PFSK-1 (cell line): ENCODE measurements at regions not wholly inside any gene's neighbourhood (a gene's known extent, or its start where the extent isn't known, plus 50 kb on each side); places are given as distances from the start of the nearest gene placed in this dataset.

Source experiments
- FOXP2 ChIP-seq: optimal IDR thresholded peaks from 2 replicates; pipeline ENCODE3; 2011; ENCODE audit warnings: borderline replicate concordance, control low read depth, inconsistent platforms; ENCODE audit not compliant: insufficient read depth; ENCODE audit errors: extremely low read length, extremely low read depth
- POLR2AphosphoS5 ChIP-seq: IDR thresholded peaks from 2 replicates; pipeline ENCODE4 v1.6.1; 2012; ENCODE audit warnings: low read depth, mild to moderate bottlenecking, control low read depth, low read length, moderate library complexity
- SIN3A ChIP-seq: IDR thresholded peaks from 2 replicates; pipeline ENCODE4 v1.6.1; 2012; ENCODE audit warnings: mild to moderate bottlenecking, low read length, moderate library complexity, borderline replicate concordance; ENCODE audit not compliant: insufficient read depth
- TAF1 ChIP-seq: IDR thresholded peaks from 2 replicates; pipeline ENCODE4 v1.6.1; 2012; ENCODE audit warnings: low read length, control low read depth, borderline replicate concordance; ENCODE audit not compliant: insufficient read depth
- TF ChIP-seq, protein P1 (sequence below), 2 experiments: IDR thresholded peaks; 2 replicates each; pipeline versions ENCODE4 v1.6.1 to v1.8.0; 2011 to 2012; ENCODE audit warnings: low read depth in 2 of 2, low read length in 2 of 2, control low read depth in 1 of 2, inconsistent platforms in 1 of 2, mild to moderate bottlenecking in 1 of 2, moderate library complexity in 1 of 2; ENCODE audit not compliant: insufficient read depth in 1 of 2

DNA sequence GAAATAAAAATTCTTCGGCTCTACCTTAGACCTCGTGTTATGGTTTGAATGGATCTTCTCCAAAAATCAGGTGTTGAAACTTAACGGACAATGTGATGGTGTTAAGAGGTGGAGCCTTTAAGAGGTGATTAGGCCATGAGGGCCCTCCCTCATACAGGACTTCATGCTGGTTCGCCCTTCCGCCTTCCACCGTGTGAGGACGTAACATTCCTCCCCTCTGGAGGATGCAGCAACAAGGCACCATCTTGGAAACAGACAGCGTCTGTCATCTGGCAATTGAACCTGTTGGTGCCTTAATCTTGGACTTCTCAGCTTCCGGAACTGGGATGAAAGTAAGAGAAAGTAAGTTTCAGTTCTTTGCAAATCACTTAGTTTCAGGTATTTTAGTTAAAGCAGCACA lies 126.3 kb upstream of the SPRED2 start:
- TF ChIP-seq SIN3A: no peak
- TF ChIP-seq FOXP2: no peak
- TF ChIP-seq TAF1: no peak
- TF ChIP-seq POLR2AphosphoS5: no peak
- TF ChIP-seq, protein P1, sequence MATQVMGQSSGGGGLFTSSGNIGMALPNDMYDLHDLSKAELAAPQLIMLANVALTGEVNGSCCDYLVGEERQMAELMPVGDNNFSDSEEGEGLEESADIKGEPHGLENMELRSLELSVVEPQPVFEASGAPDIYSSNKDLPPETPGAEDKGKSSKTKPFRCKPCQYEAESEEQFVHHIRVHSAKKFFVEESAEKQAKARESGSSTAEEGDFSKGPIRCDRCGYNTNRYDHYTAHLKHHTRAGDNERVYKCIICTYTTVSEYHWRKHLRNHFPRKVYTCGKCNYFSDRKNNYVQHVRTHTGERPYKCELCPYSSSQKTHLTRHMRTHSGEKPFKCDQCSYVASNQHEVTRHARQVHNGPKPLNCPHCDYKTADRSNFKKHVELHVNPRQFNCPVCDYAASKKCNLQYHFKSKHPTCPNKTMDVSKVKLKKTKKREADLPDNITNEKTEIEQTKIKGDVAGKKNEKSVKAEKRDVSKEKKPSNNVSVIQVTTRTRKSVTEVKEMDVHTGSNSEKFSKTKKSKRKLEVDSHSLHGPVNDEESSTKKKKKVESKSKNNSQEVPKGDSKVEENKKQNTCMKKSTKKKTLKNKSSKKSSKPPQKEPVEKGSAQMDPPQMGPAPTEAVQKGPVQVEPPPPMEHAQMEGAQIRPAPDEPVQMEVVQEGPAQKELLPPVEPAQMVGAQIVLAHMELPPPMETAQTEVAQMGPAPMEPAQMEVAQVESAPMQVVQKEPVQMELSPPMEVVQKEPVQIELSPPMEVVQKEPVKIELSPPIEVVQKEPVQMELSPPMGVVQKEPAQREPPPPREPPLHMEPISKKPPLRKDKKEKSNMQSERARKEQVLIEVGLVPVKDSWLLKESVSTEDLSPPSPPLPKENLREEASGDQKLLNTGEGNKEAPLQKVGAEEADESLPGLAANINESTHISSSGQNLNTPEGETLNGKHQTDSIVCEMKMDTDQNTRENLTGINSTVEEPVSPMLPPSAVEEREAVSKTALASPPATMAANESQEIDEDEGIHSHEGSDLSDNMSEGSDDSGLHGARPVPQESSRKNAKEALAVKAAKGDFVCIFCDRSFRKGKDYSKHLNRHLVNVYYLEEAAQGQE (IDR thresholded peaks at IDR 0.05; ENCODE audit: insufficient read depth in 1 of 2, low read depth in 2 of 2, low read length in 2 of 2): no peak

DNA sequence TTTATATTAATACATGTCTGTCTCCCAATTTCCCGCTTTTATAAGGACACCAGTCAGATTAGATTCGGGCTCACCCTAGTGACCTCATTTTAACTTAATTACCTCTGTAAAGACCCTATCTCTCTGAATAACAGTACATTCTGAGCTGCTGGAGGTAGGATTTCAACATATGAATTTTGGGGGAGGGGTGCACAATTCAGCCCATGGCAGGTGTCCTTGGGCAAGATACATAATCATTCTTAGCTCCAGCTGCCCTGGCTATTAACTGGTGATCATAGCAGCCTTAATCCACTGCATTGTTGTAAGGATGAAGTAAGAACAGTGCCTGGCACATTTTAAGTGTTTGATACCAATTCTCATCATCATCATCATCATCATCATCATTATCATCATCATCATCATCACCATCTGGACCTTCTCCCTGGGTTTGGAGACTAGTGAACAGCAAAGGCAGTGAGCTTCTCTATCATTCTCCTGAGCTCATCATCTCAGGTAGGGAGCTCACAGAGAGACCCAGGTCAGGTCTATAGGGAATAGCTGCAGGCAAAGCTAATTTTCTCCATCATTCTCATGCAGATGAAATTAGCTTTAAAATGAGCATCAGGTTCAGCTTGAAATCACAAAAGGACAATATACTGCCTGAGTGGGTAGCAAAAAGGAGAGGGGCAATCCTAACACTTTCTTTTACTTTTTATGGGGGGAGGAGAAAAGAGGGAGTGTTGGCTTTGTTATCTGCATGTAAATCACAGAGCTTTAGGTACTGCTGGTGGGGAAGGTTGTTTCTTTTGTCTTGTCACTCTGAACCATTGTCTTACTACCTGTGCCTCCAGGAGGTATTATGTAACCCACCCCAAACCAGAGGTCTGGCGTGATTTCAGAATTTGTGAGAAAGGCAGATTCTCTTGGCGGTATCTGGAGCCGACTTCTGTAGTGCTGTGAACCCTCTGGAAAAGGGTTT lies 125.5 kb upstream of the SPRED2 start:
- no peak for TF ChIP-seq TAF1
- TF ChIP-seq, protein P1 (IDR thresholded peaks at IDR 0.05; ENCODE audit: insufficient read depth in 1 of 2, low read depth in 2 of 2, low read length in 2 of 2): no peak
- no peak for TF ChIP-seq FOXP2
- TF ChIP-seq POLR2AphosphoS5: no peak
- TF ChIP-seq SIN3A: no peak

DNA sequence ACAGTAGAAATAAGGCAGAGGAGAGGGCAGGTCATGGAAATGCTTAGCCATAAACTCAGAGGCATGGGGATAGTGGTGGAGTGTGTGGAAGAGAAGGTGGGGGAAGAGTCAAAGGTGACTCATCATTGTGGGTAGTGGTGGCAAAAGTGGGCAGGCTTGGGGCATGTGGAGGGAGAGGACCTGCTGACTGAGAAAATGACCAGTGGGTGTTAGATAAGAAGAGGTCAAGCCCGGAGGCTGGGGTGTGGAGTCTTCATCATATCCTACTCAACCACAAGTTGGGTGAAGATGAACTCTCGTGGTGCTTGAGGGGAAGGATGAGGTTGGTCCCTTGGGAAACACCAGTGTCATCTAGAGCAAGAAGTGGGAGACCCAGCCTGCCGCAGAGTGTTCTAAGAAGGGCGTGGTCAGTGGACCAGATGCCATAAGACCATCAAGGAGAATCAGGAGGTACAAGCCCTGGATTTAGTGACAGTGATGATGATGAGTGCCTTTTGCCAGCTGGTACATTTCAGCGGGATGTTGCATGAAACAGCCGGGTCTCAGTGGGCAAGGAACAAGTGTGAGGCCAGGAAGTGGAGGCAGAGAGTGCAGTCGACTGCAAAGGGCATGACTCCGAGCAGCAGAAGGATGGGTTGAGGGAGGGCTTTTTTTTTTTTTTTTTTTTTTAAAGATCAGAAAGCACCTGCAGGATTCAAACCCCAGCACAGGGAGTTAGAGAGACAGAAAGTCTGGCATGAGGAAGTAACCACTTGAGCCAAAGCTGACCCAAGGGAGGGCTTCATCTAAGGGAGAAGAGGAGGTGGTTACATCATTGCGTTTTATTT lies 122.6 kb upstream of the SPRED2 start:
- TF ChIP-seq SIN3A (no peak), TAF1 (no peak), FOXP2 (no peak), POLR2AphosphoS5 (no peak)
- TF ChIP-seq, protein P1 (IDR thresholded peaks at IDR 0.05; ENCODE audit: insufficient read depth in 1 of 2, low read depth in 2 of 2, low read length in 2 of 2): no peak

DNA sequence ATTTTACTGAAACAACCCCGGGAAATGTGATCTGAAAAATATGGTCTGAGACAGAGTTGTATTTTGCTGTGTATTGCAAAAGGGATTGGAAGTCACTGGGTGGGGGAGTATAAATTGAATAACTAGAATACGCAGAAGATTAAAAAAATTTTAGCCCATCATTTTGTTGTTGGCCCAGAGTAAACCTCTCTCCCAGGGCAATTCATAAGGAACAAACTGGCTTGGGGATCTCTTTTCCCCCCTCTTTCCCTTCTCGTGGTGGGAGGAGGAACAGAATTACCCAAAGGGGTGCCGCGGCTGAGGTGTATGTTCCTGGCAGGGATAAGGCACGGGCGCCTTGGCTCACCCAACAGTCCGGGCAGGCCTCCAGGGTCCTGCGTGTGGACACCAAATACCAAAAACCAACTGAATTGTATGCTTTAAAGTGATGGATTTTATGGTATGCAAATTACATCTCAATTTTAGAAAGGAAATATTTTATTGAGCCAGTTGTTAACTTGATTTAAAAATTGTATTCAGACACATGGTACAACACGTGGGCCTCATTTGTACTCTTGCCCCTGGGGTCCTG lies 121.2 kb upstream of the SPRED2 start:
- TF ChIP-seq, protein P1 (IDR thresholded peaks at IDR 0.05; ENCODE audit: insufficient read depth in 1 of 2, low read depth in 2 of 2, low read length in 2 of 2): no peak
- TF ChIP-seq TAF1: no peak
- TF ChIP-seq FOXP2: no peak
- no peak for TF ChIP-seq SIN3A
- no peak for TF ChIP-seq POLR2AphosphoS5
